ENCODE measurements at regions not wholly inside any gene's neighbourhood (a gene's known extent, or its start where the extent isn't known, plus 50 kb on each side); places are given as distances from the start of the nearest gene placed in this dataset.

DNA sequence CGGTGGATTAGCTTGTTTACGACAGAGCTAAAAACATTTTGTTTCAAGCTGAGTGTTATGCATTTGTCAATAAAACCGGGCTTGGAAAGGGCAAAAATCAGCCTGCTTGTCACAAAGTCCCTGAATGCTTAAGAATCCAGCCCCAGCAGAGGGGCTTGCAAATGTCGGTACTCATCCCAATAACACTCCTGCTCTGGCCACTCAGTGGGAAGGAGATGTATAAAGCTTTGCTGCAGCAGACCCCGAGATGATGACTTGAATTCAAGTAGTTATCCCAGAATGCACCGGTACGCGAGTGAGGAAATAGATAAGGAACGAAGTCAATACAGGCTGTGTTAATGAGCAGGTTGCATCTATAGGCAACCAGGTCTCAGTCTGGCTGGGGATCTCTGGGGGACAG is 662.3 kb downstream of the CCSER2 start:
- CTCF ChIA-PET: no interaction called here

DNA sequence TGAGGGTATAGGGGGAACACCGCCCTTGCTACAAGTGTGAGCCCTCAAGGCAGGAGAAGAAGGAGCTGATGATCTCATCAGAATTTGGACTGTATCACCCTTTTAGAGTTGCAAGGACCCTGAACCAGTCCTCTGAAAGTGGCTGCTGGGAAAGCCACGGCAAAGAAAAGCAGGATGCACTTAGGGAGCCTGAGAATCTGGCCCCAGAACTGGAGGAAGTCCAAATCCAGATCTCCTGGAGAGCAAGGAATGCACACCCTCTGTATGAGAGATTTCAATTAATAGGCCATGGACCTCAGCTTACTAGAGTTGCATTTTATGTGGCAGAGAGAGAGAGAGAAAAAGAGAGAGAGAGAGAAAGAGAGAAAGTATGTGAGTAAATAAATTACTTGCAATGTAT is 662.9 kb downstream of the CCSER2 start:
- ChIA-PET POLR2A (no interaction called here), CTCF (no interaction called here)

More for the DNA sequence above, 662.3 kb downstream of the CCSER2 start:
- POLR2A ChIA-PET: no interaction called here

DNA sequence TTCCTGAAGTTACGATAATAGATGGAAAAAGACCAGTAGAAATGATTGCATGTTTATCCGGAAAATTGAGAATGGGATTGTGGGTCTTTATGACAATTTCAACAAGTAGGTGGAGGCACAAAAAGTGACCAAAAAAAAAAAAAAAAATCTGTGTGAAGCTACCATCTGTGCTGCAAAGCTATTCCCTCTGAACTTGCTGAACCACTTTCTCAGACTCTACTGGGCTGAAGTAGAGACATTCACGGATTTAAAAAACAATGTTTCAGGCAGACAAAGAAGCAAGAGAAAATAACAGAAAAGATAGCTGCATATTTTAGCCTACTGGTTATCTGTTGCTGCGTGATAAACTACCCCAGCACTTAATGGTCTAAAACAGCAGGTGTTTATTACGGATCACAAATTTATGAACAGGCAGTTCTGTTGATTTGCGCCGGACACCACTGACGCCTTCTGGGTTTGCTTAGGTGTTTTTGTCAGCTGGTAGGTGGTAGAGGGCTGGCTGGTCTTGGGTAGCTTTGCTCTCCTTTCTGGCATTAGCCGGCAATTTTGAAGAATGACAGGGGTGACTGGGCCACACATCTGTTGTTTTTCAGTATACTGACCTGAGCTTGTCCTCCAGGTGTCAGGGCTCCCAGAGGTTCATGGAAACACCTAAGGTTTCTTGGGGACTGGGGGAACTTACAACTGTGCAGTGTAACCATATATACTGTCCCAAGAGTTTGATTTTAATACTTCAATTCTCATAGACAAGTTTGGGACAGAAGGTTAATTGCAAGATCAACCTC is 665.1 kb downstream of the CCSER2 start:
- CTCF ChIA-PET: no interaction called here
- POLR2A ChIA-PET: no interaction called here

DNA sequence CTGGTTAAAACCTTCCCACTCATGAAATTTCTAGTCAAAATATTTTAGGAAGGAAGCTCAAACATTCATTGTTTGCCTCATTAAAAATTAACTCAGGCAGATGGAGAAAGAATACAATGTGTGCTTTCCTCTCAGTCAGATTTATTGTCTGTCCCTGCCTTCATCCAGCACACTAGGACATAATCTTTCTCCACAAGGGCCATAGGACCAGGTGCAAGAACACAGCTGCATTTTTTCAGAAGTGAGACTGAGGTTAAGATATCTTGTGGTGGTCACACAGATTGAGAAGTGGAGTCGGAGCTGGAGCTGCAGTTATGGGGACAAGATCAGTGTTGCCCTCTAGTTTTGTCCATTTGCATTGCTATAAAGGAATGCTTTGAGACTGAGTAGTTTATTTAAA is 666.3 kb downstream of the CCSER2 start:
- CTCF ChIA-PET: no interaction called here

DNA sequence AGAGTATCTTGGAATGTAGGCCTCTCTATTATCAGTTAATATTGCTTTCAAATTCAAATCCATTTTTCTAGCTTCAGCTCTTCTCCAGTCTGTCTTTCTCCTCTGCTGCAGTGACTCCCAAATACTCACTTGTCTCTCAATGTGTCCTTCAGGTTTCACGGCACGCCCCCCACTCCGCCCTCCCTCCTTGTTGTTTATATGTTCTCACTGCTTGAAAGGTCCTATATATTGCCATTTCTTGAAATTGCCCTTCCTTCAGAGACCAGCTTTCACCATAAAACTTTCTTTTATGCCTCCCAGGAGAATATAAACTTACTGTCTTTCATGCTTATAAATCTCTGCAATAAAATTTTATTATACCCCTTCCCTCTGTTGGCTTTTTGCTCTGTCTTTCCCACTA is 668.2 kb downstream of the CCSER2 start:
- ChIA-PET POLR2A (no interaction called here), CTCF (no interaction called here)

More for the DNA sequence above, 666.3 kb downstream of the CCSER2 start:
- POLR2A ChIA-PET: no interaction called here

DNA sequence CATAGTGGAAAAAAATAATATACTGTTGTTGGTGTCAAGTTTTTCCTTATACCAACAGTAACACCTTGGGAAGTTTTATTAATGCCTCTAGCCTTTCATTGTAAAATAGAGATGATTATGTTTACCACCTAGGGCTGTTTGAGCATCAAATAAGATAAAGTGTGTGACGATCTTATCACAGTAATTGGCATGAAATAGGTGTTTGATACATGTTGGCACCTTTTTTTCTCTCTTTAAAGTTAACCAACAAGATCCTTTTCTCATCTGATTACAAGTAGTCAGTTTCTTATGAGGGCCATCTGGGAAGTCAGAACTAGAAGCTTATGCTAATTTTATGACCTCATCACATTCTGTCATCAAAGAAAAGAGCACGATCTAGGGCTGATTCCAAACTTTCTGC is 669.5 kb downstream of the CCSER2 start:
- CTCF ChIA-PET: no interaction called here
- POLR2A ChIA-PET: no interaction called here

DNA sequence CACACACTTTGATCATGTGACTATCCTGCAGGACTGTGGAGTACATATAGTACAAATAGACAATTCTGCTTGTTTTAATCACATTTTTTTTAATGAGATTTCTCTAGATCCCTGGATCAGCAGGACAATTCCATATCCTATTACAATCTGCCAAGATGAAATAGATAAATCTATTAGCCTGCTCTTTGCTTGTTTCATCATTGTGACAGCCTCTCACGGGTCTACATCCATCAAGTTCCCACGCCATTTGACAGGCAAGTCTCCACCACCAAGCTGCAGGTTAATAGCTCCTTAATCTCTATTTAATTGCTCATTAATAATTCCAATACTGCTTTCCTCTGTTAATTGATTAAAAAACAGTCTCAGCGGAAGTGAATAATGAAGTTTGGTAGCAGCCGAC is 671.5 kb downstream of the CCSER2 start:
- ChIA-PET CTCF (no interaction called here), POLR2A (no interaction called here)

DNA sequence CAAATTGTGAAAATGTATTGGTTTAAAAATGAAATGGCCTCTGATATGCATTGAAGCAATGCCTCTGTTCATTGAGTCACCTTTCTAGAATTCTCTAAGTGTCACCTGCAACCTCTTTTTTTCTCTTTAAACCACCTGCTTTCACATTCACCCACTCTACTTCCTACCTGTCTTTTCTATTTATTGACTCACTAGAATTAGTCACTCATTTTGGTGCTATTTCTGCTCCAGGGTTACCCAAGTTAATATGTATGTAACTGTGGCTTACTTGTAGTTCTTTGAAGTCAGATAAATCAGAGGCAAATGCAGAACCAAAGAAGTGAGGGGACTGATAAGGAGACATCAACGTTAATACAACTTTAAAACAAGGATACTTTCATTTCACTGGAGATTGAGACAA is 674.7 kb downstream of the CCSER2 start:
- ChIA-PET POLR2A (no interaction called here), CTCF (no interaction called here)

DNA sequence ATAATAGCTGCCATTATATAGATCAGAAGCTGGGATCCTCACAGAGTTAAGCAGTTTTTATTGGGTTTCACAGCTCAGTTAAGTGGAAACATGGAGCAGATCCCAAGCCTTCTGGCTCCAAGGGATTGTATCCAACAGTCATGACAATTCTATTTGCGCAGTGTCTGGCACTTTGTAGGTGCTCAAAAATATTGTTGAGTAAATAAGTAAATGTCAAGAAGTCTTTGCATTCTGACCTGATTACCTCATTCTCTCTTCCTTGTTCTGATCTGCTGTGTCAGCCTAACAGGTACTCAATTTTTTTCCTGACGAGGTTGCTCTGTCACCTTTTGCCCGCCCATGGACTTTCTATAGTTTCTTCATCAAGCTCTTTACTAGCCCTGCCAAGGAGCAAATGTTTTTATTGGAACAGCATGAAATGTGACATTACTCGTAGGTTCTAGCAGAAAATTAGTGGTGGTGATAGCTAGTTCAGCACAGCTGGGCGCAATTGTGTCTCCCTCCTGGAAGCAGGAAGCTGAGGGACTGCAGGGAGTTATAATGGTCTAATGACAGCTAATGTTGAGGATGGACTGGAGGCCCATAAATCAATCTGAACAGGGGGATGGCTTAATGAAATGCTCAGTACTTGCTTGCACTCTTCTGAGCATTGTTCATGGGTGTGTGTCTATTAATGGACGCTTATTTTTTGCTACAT is 680.2 kb downstream of the CCSER2 start:
- CTCF ChIA-PET: no interaction called here

DNA sequence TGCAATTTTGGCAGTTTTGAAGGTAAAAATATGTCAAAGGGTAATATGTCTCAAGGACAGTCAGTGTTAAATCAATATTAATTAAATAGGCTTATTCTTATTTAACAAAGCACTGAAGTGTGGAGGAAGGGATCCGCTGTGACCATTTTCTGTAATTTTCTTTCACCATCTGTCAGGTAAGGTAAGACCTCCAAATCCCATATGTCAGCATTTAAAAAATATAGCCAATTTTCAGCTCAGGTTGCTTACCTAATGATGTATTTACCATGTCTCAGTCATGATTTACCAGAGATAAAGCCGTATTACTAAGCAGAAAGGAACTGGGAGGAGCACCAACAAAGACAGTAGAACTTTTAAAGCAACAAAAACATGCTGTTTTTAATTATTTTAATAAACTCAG is 683.9 kb downstream of the CCSER2 start:
- ChIA-PET CTCF (no interaction called here), POLR2A (no interaction called here)

More for the DNA sequence above, 680.2 kb downstream of the CCSER2 start:
- POLR2A ChIA-PET: no interaction called here

DNA sequence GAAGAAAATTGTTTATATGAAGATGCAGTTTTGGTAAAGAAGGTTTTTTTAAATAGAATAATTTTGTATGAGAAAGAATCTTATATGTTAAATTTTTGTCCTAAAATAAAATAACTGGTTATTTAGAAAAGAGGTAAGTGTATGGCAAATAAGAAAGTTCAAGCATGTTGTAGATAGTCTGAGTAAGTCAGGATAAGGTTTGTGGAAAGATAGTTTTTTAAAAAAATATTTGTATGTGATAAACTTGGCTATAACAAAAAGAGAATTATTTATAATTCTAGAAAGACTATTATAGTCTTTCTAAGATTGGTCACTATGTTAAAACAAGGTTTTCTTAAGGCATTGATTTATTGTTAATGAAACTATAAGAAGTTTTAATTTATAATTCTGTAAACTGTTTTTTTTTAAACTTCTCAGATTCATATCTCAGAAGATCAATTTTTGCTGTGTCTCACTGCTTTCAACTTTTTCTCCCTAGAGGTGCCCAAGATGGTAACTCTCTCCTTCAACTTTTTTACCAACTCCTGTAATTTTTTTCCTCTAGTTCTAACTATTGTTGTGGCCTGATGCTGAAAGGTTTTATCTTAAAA is 698.6 kb downstream of the CCSER2 start:
- POLR2A ChIA-PET: no interaction called here
- CTCF ChIA-PET: no interaction called here

DNA sequence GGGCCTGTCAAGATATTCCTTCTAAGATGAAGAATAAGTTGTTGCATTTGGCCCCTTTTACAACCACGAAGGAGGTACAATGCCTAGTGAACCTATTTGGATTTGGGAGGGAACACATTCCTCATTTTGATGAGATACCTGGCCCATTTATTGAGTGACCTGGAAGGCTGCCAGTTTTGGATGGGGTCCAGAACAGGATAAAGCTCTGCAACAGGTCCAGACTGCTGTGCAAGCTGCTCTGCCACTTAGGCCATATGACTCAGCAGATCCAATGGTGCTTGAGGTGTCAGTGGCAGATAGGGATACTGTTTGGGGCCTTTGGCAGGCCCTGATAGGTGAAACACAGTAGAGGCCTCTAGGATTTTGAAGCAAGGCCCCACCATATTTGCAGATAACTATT is 704.6 kb downstream of the CCSER2 start:
- ChIA-PET POLR2A (no interaction called here), CTCF (no interaction called here)

DNA sequence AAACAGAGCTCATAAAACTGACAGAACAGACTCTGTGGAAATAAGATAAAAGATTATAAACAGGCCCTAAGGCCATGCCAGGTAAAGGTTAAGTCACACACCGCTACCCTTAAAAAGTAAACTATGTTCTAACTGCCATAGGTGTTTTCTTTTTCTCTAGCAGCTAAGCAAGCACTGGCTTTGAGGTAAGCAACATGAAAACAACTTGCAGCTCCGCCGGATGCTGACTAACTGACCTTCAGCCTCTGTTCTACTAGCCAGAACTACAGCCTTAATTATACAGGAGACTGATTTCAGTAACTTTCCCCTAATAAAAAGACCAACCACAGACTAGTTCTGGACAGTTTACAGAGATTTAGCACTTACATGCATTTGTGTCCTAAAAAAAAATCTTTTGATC is 708.3 kb downstream of the CCSER2 start:
- CTCF ChIA-PET: no interaction called here

DNA sequence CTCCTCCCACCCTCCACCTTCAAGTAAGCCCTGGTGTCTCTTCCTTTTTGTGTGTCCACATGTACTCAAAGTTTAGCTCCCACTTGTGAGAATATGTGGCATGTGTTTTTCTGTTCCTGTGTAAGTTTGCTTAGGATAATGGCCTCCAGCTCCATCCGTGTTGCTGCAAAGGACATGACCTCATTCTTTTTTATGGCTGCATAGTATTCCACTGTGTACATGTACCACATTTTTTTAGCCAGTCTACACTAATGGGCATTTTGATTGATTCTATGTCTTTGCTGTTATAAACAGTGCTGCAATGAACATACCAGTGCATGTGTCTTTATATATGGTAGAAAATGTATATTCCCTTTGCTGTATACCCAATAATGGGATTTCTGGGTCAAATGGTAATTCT is 710.9 kb downstream of the CCSER2 start:
- CTCF ChIA-PET: no interaction called here
- POLR2A ChIA-PET: no interaction called here

More for the DNA sequence above, 708.3 kb downstream of the CCSER2 start:
- POLR2A ChIA-PET: no interaction called here

DNA sequence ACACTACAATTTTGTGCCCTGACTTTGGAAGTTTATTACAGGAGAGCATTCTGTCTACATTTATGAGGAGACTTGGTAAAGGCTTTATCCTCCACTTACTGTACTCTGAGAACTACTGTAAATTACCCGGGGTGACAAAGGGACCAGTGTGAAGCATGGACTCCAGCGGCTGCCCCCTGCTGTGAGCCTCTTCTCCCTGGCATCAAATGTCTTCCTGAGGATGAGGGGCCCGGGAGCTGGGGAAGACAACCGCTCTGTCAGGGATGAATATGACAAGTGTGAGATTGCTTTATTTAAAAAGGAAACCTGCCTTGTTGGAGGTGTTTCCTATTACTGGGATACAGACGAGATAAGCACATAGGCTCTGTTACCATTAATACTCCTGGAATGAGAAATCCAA is 714.8 kb downstream of the CCSER2 start:
- ChIA-PET CTCF (no interaction called here), POLR2A (no interaction called here)

DNA sequence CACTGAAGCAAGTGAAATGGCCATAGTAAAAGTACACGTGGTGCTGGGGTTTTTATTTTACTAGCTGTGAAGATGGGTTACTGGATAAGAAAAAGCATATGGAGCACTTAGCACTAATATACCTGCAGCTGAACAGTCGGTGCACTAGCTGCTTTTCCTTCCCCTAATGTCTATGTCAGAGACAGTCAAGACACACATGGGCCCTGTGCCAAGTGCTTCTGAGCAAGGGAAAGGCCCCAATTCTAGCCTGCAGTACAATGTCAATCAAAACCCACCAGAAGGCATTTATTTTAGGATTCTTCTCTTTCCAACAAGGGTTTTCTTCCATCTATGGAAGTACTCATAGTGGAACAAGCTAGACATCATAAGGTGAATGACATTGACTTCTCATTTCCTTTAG is 716.7 kb downstream of the CCSER2 start:
- CTCF ChIA-PET: no interaction called here

DNA sequence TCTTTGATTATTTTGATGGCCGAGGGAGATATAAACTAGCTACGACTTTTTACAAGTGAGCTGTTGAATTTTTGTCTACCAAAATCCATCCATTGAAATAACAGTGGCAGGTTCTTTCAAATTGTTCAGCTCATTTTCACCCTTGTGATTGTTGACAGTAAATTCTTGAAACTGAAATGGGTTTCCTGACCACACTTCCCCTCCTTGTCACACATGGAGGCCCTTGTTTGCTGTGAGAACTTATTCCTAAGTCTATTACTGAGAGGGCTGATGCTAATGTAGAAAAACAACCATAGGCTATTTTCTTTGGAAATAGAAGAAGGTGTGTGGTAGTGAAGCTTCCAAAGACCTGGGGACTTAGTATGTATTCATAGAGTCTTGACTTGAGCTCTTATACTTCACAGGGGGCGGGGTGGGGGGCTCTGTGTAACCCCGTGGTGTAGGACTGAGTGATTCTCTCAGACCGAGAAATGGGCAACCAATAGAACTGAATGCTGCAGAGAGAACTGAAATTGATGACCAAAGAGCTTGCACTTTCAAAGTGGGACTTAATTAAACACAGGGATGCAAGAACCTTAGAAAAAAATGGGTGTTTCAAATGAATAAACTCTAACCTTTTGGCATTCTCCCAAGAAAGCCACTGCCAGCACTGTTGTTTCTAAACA is 718.9 kb downstream of the CCSER2 start:
- POLR2A ChIA-PET: no interaction called here
- CTCF ChIA-PET: no interaction called here

More for the DNA sequence above, 716.7 kb downstream of the CCSER2 start:
- POLR2A ChIA-PET: no interaction called here

DNA sequence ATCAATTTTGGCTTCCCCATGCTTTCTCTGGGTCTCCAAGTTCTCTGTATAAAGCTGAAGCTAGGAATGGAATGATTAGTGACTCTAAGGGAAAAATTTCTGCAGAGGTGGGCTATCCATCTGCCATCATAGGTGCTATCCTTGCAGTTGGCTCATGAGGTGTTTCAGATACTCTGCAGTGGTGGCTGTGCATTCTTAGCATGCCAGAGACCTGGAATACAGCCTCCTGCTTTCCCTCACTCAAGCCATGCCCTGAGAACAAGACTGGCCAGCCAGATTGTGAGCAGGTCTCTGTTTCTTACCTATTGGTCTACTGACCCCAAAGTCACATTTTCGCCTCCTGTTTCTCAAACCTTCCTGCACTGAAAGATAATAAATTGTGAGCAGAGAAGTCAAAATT is 719.6 kb downstream of the CCSER2 start:
- CTCF ChIA-PET: no interaction called here
- POLR2A ChIA-PET: no interaction called here

DNA sequence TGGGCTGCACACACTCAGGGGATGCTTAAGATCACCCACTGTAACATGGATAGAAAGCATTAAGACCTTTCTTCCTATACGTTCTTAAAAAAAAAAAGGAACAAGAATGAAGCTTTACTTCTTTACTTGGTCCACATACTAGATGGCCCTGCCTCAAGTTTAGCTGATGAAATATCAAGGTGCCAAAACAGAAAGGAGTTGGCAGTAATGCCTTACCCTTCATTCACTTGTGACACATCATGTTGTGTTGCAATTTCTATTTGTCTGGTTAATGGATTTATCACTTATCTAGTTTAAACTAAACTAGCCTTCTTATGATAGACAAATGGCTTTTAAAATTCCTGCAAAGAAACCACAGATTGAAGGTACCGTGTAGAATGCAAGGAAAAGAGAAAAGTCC is 720.3 kb downstream of the CCSER2 start:
- CTCF ChIA-PET: no interaction called here
- POLR2A ChIA-PET: no interaction called here

DNA sequence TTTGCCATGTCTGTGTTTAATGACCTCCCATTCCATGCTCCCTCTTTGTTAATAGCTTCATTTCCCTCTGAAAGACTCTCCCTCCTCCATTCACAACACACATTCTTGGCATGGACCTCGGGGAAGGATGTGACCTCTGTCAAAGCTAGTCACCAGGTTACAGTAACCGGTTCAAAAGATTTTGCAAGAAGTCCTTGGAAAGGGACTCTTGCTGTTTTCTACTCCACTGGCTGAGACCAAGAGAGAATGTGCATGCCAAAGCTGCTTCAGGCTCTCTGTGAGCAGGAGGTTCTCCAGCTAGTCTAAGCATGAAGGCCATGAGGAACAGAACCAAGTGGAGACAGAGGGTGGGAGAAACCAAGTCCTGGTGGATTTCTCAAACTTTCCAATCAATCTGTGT is 732.6 kb downstream of the CCSER2 start:
- POLR2A ChIA-PET: no interaction called here
- CTCF ChIA-PET: no interaction called here

DNA sequence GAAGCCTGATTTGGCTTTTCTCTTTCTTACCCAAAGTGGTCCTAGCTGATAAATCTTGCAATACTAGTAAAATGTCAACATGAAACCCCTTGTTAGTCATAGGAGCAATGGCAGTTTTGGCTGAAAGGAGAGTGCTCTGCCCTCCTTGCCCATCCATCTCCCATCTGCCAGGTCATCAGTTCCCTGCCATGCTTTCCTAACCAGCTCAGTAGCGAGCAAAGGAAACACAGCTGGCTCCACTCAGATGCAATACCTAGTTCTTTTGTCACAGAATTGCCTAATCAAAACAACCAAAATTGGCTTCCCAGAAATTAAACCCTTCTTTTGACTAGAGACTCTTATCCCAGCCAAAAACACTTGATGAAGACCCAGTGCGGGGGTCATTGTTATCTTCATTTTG is 733.0 kb downstream of the CCSER2 start:
- POLR2A ChIA-PET: no interaction called here

More for the DNA sequence above, 733.0 kb downstream of the CCSER2 start:
- CTCF ChIA-PET: no interaction called here
